ENCODE measurements at regions not wholly inside any gene's neighbourhood (a gene's known extent, or its start where the extent isn't known, plus 50 kb on each side); places are given as distances from the start of the nearest gene placed in this dataset.

GRCh38 chr7:90025771-90026170 is 128.5 kb upstream of the STEAP1 start:
- Histone ChIP-seq H3K27me3 (no peaks in the 10 kb centered on the region), H3K4me3 (no peak overlapping the region), H3K9me3 (no peaks in the 10 kb centered on the region), H3K4me1 (no peaks in the 10 kb centered on the region), H3K27ac (no peak overlapping the region), H3K36me3 (no peaks in the 10 kb centered on the region)
- intact Hi-C loops (cut with DNase I; ENCODE audit: low total_unique reads) = no loop called here
- no peak for DNase-seq
- TF ChIP-seq CTCF (IDR thresholded peaks at IDR 0.05) = no peak
- no peak for TF ChIP-seq POLR2A (IDR thresholded peaks at IDR 0.05)

GRCh38 chr7:90033850-90034249 is 120.4 kb upstream of the STEAP1 start:
- Histone ChIP-seq H3K27ac (no peak overlapping the region), H3K27me3 (no peaks in the 10 kb centered on the region), H3K36me3 (no peaks in the 10 kb centered on the region), H3K4me1 (no peaks in the 10 kb centered on the region), H3K9me3 (no peaks in the 10 kb centered on the region), H3K4me3 (no peak overlapping the region)
- no peak for DNase-seq
- TF ChIP-seq POLR2A (IDR thresholded peaks at IDR 0.05) (no peak), CTCF (IDR thresholded peaks at IDR 0.05) (no peak)
- intact Hi-C loops (cut with DNase I; ENCODE audit: low total_unique reads) = no loop called here

- no peak for TF ChIP-seq POLR2A (IDR thresholded peaks at IDR 0.05)
- TF ChIP-seq CTCF (IDR thresholded peaks at IDR 0.05) = no peak
- Histone ChIP-seq H3K36me3 (no peaks in the 10 kb centered on the region), H3K27me3 (no peaks in the 10 kb centered on the region), H3K9me3 (no peaks in the 10 kb centered on the region), H3K4me3 (no peak overlapping the region), H3K4me1 (no peaks in the 10 kb centered on the region), H3K27ac (no peak overlapping the region)
- DNase-seq = no peak
- intact Hi-C loops (cut with DNase I; ENCODE audit: low total_unique reads) = no loop called here
These were observed 101.2 kb upstream of the STEAP1 start for GRCh38 chr7:90053094-90053493.

- Histone ChIP-seq H3K9me3 (no peaks in the 10 kb centered on the region), H3K4me3 (no peak overlapping the region), H3K4me1 (no peaks in the 10 kb centered on the region), H3K27me3 (no peaks in the 10 kb centered on the region), H3K27ac (no peak overlapping the region), H3K36me3 (no peaks in the 10 kb centered on the region)
- DNase-seq = no peak
- intact Hi-C loops (cut with DNase I; ENCODE audit: low total_unique reads) = no loop called here
- no peak for TF ChIP-seq CTCF (IDR thresholded peaks at IDR 0.05)
- no peak for TF ChIP-seq POLR2A (IDR thresholded peaks at IDR 0.05)
These were observed 93.2 kb upstream of the STEAP1 start for GRCh38 chr7:90061077-90061476.

GRCh38 chr7:90064370-90064769 is 89.9 kb upstream of the STEAP1 start:
- Histone ChIP-seq H3K4me1 (no peaks in the 10 kb centered on the region), H3K4me3 (no peak overlapping the region), H3K9me3 (no peaks in the 10 kb centered on the region), H3K36me3 (no peaks in the 10 kb centered on the region), H3K27ac (no peak overlapping the region), H3K27me3 (no peaks in the 10 kb centered on the region)
- TF ChIP-seq CTCF (IDR thresholded peaks at IDR 0.05) (no peak), POLR2A (IDR thresholded peaks at IDR 0.05) (no peak)
- intact Hi-C loops (cut with DNase I; ENCODE audit: low total_unique reads) = no loop called here
- no peak for DNase-seq

Measured in uterus (tissue), 3 donors.